Right lobe of liver (tissue), 4 donors: ENCODE measurements at regions not wholly inside any gene's neighbourhood (a gene's known extent, or its start where the extent isn't known, plus 50 kb on each side); places are given as distances from the start of the nearest gene placed in this dataset.

Experiments used
- CTCF ChIP-seq, 4 donors: fragments of 200-600 bp in 3 of 4; fragments of 450-650 bp in 1 of 4; IDR thresholded peaks; one replicate each; pipeline versions ENCODE4 v1.5.1 to v1.8.0; 2016 to 2022; ENCODE audit warnings: antibody characterized with exemption in 4 of 4, mild to moderate bottlenecking in 2 of 4
- POLR2A ChIP-seq: fragments of 450-650 bp; IDR thresholded peaks from one replicate; pipeline ENCODE4 v1.6.1; 2017; ENCODE audit warnings: antibody characterized with exemption, mild to moderate bottlenecking
- donor health status: DM: no; HTN: no; CAD: no.
- donor health status: DM: no; HTN: no; CAD: no.
- donor health status: DM: no; HTN: yes; CAD: no.

- TF ChIP-seq POLR2A (no peak), CTCF (IDR thresholded peaks at IDR 0.05) (no peak)
These were observed 896.8 kb downstream of the CDH11 start for GRCh38 chr16:64225036-64225435.
